Right ventricle myocardium inferior (tissue), 1 donor: ENCODE measurements at regions not wholly inside any gene's neighbourhood (a gene's known extent, or its start where the extent isn't known, plus 50 kb on each side); places are given as distances from the start of the nearest gene placed in this dataset.

Experiments
- ATAC-seq: fragments of 200-7000 bp; cut with Tn5 transposase; one replicate; pipeline ENCODE4 v1.9.1; 2020; ENCODE audit warnings: mild to moderate bottlenecking, moderate library complexity
- DNase-seq: peaks from one replicate; pipeline ENCODE4 v3.0.0; 2021; ENCODE audit errors: missing footprints
- intact Hi-C: fragments of 100-400 bp; cut with DNase I; formaldehyde crosslinking; loops from one replicate; pipeline ENCODE4 v1.11.0; 2022
- donor health status: DM: no; HTN: yes; CAD: no; lungs with severe emphysema.

GRCh38 chr22:44379817-44380755, 67.3 kb upstream of the SHISAL1 start:
- ATAC-seq (no peak), DNase-seq (no peak)
- intact Hi-C loops, result no loop called here

DNA sequence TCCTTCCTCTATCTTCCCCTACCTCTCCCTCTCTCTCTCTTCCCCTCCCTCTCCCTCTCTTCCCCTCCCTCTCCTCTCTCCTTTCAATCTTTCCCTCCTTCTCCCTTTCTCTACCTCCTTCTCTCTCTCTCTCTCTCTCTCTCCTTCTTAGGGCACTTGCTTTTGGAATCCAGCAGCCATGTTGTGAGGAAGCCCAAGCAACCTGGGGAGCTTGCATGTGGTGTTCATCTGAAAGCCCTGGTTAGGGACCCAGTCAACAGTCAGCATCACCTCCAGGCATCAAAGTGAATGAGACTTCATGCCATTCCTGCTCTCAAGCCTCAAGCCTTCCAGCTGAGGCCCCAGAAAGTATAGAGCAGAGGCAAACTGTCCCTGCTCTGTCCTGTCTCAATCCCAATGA, 65.6 kb upstream of the SHISAL1 start:
- DNase-seq (no peak), ATAC-seq (no peak)
- intact Hi-C loops, result no loop called here

DNA sequence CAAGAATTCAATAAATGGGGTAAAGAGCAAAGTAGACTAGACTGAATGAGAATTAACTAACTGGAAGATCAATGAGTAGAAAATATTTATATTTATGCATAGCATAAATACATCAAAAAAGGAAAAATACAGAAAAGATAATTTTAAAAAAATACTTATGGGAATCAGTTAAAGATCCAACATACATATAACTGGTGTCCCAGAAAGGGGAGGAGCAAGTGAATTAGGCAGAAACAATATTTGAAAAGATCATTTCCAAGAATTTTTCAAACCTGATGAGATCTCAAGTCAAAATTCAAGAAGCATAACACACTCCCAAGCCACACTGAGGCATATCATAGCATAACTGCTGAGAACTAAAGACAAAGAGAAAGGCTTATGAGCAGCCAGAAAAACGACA, 62.7 kb upstream of the SHISAL1 start:
- intact Hi-C loops, result no loop called here
- DNase-seq, result no peak
- no peak for ATAC-seq

GRCh38 chr22:44373234-44373633, 60.5 kb upstream of the SHISAL1 start:
- DNase-seq, result no peak
- intact Hi-C loops, result no loop called here
- ATAC-seq, result no peak

- no peak for ATAC-seq
- intact Hi-C loops, result no loop called here
- no peak for DNase-seq
These were observed 59.9 kb upstream of the SHISAL1 start for GRCh38 chr22:44372611-44373010.

GRCh38 chr22:44371741-44372525, 59.2 kb upstream of the SHISAL1 start:
- DNase-seq (no peak), ATAC-seq (no peak)
- intact Hi-C loops, result no loop called here

DNA sequence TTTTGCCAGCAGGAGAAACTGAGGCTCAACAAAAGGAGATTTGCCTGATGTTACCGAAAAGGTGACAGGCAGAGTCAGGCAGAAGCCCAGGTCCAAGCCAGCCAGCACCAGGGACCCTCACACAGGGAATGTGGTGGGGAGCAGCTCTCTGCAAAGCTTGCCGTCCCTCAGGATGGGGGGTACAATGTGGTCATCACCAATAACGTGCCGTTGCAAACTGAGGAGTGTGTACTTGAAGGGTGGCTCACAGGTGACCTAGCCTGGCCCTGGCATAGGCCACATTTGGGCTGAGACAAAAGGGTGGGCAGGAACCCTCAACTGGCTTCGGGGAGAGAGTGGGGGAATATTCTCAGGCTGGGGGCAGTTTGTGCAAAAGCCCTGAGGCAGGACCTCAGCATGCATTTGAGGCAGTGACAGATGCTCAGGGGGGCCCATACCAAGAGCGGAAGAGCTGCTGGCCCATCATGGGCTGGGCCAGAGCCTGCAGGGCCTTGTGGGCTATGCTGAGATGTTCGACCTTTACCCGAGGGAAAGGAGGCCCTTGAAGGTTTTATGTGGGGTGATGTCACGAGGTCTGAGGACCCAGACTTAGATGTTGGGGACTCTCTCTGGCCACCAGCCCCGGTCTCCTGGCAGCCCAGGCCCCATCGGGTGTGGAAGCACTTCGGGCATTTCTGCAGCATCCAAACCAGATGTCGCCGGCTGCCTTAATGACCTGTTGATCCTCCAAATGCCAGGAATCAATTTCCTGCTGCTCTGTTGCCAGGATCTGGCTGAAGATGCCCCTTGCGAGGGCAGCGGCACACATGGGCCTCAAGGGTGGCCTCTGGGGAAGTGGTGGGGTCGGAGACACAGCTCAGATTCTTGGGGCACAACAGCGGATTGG, 57.4 kb upstream of the SHISAL1 start:
- intact Hi-C loops, result loop anchor here (10.0 kb wide), 1 partner anchor 375 kb away; no protein-coding TSS in a partner anchor
- ATAC-seq (no peak), DNase-seq (no peak)

DNA sequence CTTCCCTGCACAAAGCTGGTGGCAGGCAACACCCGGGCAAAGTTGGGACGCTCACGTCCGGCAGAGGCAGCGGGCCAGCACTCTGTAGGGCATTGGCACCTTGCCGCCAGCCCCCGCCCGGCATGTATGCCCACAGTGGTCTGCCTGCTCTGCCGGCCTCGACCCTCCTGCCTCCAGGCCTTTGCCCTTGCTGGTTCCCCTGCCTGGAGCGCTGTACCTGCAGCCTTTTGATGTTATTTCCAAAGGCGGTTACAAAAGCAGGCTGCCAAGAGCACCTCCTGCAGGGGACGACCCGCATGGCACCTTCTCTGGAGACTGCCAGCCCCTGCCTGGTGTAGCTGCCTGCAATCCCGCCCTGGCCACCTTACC, 56.5 kb upstream of the SHISAL1 start:
- peak; percentile 64 for DNase-seq

GRCh38 chr22:44368611-44369292, 56.0 kb upstream of the SHISAL1 start:
- intact Hi-C loops, result loop anchor here (10.0 kb wide), 1 partner anchor 374 kb away; no protein-coding TSS in a partner anchor
- ATAC-seq, result no peak
- DNase-seq, result peak; percentile 31

More for the DNA sequence above, 56.5 kb upstream of the SHISAL1 start:
- intact Hi-C loops, result loop anchor here (10.0 kb wide), 1 partner anchor 374 kb away; no protein-coding TSS in a partner anchor
- ATAC-seq, result no peak

DNA sequence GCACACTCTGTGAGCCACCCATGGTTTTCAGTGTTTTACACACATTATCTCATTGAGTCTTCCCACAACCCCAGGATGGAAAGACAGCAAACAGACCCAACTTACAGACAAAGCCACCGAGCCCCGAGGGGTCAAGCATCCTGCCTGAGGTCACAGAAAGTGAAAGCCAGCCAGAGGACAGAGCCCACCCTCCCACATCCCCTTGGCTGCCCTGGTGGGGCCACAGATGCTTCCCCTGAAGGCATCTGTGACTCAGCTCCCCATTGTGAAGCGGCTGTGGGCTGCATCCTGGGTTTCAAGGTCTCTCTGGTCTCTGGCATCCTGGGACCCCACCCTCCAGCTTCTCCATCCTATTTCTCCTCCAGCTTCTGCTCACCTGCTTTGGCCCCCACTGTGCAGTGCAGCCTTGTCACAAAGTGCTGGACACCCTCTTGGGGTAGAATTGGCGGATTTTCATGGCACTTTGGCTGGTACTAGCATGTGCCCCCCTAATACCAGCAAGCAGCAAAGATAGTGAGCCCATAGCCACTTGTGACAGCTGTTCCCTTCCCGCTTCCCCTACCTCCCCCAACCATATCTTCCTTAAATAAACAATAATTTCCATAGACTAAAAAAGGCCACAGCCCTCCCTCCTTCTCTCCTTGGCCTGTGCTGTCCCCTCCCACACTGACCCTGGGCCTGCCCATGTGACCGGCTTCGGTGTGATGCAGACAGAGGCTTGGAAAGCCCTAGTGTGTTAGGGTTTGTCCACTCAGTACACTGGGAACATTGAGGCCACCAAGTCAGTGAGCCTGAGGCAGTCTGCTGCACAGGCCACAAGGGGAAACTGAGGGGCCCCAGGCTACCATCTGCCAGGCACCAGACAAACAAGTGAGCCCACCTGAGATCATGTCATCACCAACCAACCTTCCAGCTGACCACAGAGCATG, 53.9 kb upstream of the SHISAL1 start:
- intact Hi-C loops, result loop anchor here (10.0 kb wide), 1 partner anchor 372 kb away; no protein-coding TSS in a partner anchor
- peak; percentile 49 for DNase-seq

GRCh38 chr22:44365832-44366231, 53.1 kb upstream of the SHISAL1 start:
- intact Hi-C loops, result loop anchor here (10.0 kb wide), 1 partner anchor 371 kb away; no protein-coding TSS in a partner anchor
- no peak for ATAC-seq
- no peak for DNase-seq

More for the DNA sequence above, 53.9 kb upstream of the SHISAL1 start:
- ATAC-seq, result no peak

DNA sequence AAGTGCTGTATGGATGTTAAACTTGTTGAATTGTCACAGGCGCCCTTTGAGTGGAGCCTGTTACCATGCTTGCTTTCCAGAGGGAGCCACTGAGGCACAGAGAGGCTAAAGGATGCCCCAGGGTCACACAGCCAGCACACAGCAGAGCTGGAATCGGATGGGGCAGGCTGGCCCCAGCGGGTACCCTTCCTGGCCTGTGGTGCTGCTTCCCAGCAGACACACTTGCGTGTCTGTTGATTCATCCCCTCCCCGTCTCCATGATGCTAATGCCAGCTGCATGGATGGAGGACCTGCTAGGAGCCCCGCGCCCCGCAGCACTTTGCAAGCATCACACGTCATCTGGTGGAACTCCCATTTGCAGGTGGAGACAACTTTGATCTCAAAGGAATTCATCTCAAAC, 52.4 kb upstream of the SHISAL1 start:
- intact Hi-C loops, result loop anchor here (10.0 kb wide), 1 partner anchor 370 kb away; no protein-coding TSS in a partner anchor
- DNase-seq, result peak; percentile 44

GRCh38 chr22:44364751-44365130, 52.0 kb upstream of the SHISAL1 start:
- ATAC-seq, result peak; percentile 21
- intact Hi-C loops, result loop anchor here (10.0 kb wide), 1 partner anchor 370 kb away; no protein-coding TSS in a partner anchor
- peak; percentile 62 for DNase-seq

More for the DNA sequence above, 52.4 kb upstream of the SHISAL1 start:
- ATAC-seq, result no peak

GRCh38 chr22:44363980-44364750, 51.4 kb upstream of the SHISAL1 start:
- ATAC-seq, result peak; percentile 55
- intact Hi-C loops, result loop anchor here (10.0 kb wide), 1 partner anchor 369 kb away; no protein-coding TSS in a partner anchor
- no peak for DNase-seq

DNA sequence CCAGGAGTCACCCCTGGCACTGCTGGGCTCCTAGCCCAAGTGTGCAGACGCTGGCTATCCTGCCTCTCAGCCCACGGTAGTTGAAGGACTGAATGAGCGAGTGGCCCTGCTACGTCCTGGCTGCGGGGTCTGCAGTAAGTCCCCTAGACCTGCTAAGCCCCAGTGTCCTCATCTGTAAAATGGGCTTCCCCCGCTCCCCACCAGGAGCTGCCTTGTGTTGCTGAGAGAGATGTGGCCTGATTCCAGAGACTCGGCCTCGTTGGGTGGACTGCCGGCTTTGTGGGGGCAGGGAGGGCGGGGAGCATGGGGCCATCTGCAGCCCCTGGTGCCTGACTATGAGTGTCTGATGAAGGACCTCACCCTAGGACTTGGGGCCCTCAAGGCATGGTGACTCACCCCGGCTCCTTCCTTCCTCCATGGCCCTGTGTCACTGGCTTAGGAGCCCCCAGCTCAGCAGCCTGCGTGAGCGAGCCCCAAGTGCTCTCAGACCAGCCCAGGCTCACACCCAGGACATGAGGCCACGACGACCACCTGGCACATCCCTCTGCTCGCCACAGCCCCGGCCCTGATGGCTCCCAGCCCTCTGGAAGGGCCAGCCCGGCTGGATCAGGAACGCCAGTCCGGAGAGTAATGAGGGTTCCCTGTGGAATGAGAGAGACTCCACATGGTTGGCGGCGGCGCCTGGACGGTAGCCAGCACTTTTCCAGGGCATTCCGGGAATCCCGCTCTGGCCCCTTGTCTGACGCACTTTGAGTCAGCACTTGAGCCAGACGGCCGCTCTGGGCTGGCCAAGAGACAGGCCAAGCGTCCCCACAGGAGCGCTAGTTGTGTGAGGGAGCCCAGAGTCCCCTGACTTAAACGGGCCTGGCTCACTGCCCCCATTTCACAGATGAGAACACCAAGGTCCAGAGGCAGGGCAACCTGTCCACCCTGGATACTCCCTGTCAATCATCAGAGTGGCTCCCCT, 50.5 kb upstream of the SHISAL1 start:
- intact Hi-C loops, result loop anchor here (10.0 kb wide), 1 partner anchor 368 kb away; no protein-coding TSS in a partner anchor

More for the DNA sequence above, 50.5 kb upstream of the SHISAL1 start:
- DNase-seq, result peak; percentile 92
- peak; percentile 89 for ATAC-seq
